Activated CD8-positive, alpha-beta T cell treated with anti-CD3 and anti-CD28 coated beads, Interleukin-2, amount 10 ng/mL, durations not matched to agents 7 days and 5 days (primary cell): ENCODE measurements at regions not wholly inside any gene's neighbourhood (a gene's known extent, or its start where the extent isn't known, plus 50 kb on each side); places are given as distances from the start of the nearest gene placed in this dataset.
"Not testable (repeated sequence)": the region's sequence is repeated elsewhere in the genome, so short reads cannot be mapped to it uniquely, and the experiment has no call there.

Source experiments
- ATAC-seq: fragments of 150-1000 bp; cut with Tn5 transposase; one replicate; pipeline ENCODE4 v1.10.0; 2021; ENCODE audit warnings: moderate library complexity
- CTCF ChIA-PET: fragments of 350-600 bp; sonication (Branson Sonifier 250); formaldehyde crosslinking; loops from one replicate; lab custom pipeline; 2021; ENCODE audit warnings: antibody characterized with exemption; lab: Charles Lee
- POLR2A ChIA-PET: fragments of 350-600 bp; sonication (Branson Sonifier 250); formaldehyde crosslinking; loops from one replicate; lab custom pipeline; 2021; ENCODE audit warnings: antibody characterized with exemption; lab: Charles Lee
- DNase-seq: peaks from one replicate; pipeline ENCODE4 v3.0.0-alpha.2; 2020
- H3K27ac Mint-ChIP-seq: one replicate; pipeline ENCODE4 v1.8.0; 2021; ENCODE audit warnings: mild to moderate bottlenecking, mixed read lengths
- H3K27me3 Mint-ChIP-seq: one replicate; pipeline ENCODE4 v1.8.0; 2021; ENCODE audit warnings: low read depth, mixed read lengths
- H3K36me3 Mint-ChIP-seq: one replicate; pipeline ENCODE4 v1.8.0; 2021; ENCODE audit warnings: low read depth, mixed read lengths
- H3K4me1 Mint-ChIP-seq: one replicate; pipeline ENCODE4 v1.8.0; 2021; ENCODE audit warnings: low read depth, mixed read lengths
- H3K4me3 Mint-ChIP-seq: one replicate; pipeline ENCODE4 v1.8.0; 2021; ENCODE audit warnings: mild to moderate bottlenecking, mixed read lengths
- H3K9me3 Mint-ChIP-seq: one replicate; pipeline ENCODE4 v1.8.0; 2022; ENCODE audit warnings: mixed read lengths; ENCODE audit not compliant: insufficient read depth

DNA sequence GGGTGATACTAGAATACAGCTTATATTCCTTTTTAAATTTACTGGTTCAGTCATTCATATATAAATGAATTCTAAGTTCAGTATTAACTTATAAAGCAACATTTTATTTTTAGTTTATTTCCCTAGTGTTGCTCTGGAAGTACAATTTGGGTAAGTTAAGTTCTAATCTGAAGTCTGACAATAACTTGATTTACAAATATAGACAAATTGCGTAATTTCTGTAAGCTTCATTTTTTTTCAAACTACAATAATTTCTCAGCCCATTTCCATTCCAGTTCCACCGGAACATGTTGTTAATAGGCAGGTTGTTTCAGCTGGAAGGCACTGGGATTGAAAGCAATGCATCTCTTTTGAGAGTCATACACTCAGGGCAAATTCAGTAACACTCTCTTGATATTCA, 2000.7 kb downstream of the OLFM4 start:
- DNase-seq (no peak), ATAC-seq (no peak)
- Mint-ChIP-seq H3K4me3 (no peak overlapping the region), H3K9me3 (peaks cover 12% of the 10 kb centered on the region), H3K27ac (no peak overlapping the region), H3K27me3 (no peaks in the 10 kb centered on the region), H3K4me1 (no peaks in the 10 kb centered on the region), H3K36me3 (no peaks in the 10 kb centered on the region)
- CTCF ChIA-PET: no interaction called here
- POLR2A ChIA-PET: no interaction called here

DNA sequence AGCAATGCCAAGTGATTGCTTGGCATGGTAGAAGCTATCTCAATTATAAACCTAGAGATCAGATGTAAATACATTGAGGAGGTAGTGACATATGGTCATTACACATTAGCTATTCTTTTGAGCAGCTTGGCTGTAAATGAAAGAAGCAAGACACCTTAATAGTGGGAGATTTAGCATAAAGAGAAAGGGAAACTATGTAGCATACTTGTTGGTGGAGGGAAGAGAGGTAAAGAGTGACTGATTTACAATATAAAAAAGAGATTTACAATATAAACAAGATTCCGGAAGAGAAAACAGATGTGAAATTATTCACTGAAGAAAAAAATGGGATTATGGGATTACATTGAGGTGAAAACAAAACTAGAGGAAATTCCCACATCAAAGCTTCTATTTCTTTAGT, 2009.6 kb downstream of the OLFM4 start:
- H3K27ac Mint-ChIP-seq: no peak overlapping the region
- H3K4me3 Mint-ChIP-seq: no peak overlapping the region
- ATAC-seq: no peak
- ChIA-PET POLR2A (interaction anchor here (0.6 kb wide), 1 partner anchor 132 kb away, joined by 3 read pairs; no protein-coding TSS in a partner anchor), CTCF (no interaction called here)
- peaks cover 13% of the 10 kb centered on the region for H3K9me3 Mint-ChIP-seq
- no peaks in the 10 kb centered on the region for H3K27me3 Mint-ChIP-seq
- H3K4me1 Mint-ChIP-seq: no peaks in the 10 kb centered on the region
- DNase-seq: no peak
- H3K36me3 Mint-ChIP-seq: no peaks in the 10 kb centered on the region

GRCh38 chr13:55053891-55054550, 2025.4 kb downstream of the OLFM4 start:
- H3K36me3 Mint-ChIP-seq, DNase-seq, H3K27ac Mint-ChIP-seq, POLR2A ChIA-PET, ATAC-seq, H3K27me3 Mint-ChIP-seq, H3K4me1 Mint-ChIP-seq, H3K4me3 Mint-ChIP-seq, CTCF ChIA-PET: not testable (repeated sequence)
- peaks cover 17% of the 10 kb centered on the region for H3K9me3 Mint-ChIP-seq

GRCh38 chr13:55055666-55056065, 2027.1 kb downstream of the OLFM4 start:
- CTCF ChIA-PET, H3K27me3 Mint-ChIP-seq, H3K4me1 Mint-ChIP-seq, POLR2A ChIA-PET, H3K27ac Mint-ChIP-seq, ATAC-seq, DNase-seq, H3K36me3 Mint-ChIP-seq, H3K4me3 Mint-ChIP-seq: not testable (repeated sequence)
- H3K9me3 Mint-ChIP-seq: peaks cover 17% of the 10 kb centered on the region

DNA sequence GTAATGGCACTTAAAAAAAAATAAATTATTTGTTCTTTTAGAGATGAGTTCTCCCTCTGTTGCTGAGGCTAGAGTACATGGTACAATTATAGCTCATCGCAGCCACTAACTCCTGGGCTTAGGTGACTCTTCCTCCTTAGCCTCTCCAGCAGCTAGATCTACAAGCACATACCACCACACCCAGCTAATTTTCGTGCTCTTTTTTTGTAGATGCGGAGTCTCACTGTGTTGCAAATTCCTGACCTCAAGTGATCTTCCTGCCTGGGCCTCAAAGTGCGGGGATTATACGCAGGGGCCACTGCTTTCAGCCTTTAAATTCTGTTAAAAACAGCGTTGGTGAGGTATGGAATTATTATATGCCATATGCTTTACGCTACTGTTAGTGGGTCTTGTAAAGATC, 2034.0 kb downstream of the OLFM4 start:
- H3K4me3 Mint-ChIP-seq: no peak overlapping the region
- H3K4me1 Mint-ChIP-seq: no peaks in the 10 kb centered on the region
- no peak for ATAC-seq
- H3K9me3 Mint-ChIP-seq: peaks cover 8% of the 10 kb centered on the region
- ChIA-PET CTCF (no interaction called here), POLR2A (no interaction called here)
- H3K36me3 Mint-ChIP-seq: no peaks in the 10 kb centered on the region
- no peak for DNase-seq
- no peaks in the 10 kb centered on the region for H3K27me3 Mint-ChIP-seq
- H3K27ac Mint-ChIP-seq: no peak overlapping the region

- Mint-ChIP-seq H3K36me3 (no peaks in the 10 kb centered on the region), H3K4me1 (no peaks in the 10 kb centered on the region), H3K27me3 (no peaks in the 10 kb centered on the region), H3K9me3 (peaks cover 4% of the 10 kb centered on the region), H3K4me3 (no peak overlapping the region), H3K27ac (no peak overlapping the region)
- CTCF ChIA-PET: no interaction called here
- POLR2A ChIA-PET: no interaction called here
- ATAC-seq (no peak), DNase-seq (no peak)
Measured at GRCh38 chr13:55067946-55068345, 2039.3 kb downstream of the OLFM4 start.

- no peaks in the 10 kb centered on the region for H3K36me3 Mint-ChIP-seq
- H3K27ac Mint-ChIP-seq: no peak overlapping the region
- DNase-seq: no peak
- peaks cover 4% of the 10 kb centered on the region for H3K9me3 Mint-ChIP-seq
- POLR2A ChIA-PET: no interaction called here
- no peaks in the 10 kb centered on the region for H3K4me1 Mint-ChIP-seq
- H3K27me3 Mint-ChIP-seq: no peaks in the 10 kb centered on the region
- no peak overlapping the region for H3K4me3 Mint-ChIP-seq
- CTCF ChIA-PET: no interaction called here
- no peak for ATAC-seq
Measured at GRCh38 chr13:55069746-55070145, 2041.1 kb downstream of the OLFM4 start.

DNA sequence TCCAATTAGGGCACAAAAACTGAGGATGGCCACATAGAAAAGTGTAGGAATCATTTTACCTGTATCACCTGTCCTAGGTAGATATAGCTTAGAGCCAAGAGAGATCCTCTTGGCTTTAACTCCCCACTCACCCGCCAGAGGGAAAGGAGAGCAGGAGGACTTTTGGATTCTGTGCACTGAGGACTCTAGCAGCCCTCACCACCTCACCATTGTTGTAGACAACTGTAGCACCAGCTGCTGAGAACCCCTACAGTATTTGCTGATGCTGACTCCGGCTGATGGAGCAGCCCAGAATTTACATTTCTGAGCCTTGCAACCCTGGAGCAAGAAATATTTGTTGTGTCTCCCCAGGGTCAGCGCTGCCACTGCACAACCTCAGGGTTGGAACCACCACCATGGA, 2044.4 kb downstream of the OLFM4 start:
- no peaks in the 10 kb centered on the region for H3K4me1 Mint-ChIP-seq
- no peaks in the 10 kb centered on the region for H3K36me3 Mint-ChIP-seq
- POLR2A ChIA-PET: no interaction called here
- H3K4me3 Mint-ChIP-seq: no peak overlapping the region
- DNase-seq (no peak), ATAC-seq (no peak)
- H3K27ac Mint-ChIP-seq: no peak overlapping the region
- H3K9me3 Mint-ChIP-seq: no peaks in the 10 kb centered on the region
- H3K27me3 Mint-ChIP-seq: no peaks in the 10 kb centered on the region
- CTCF ChIA-PET: no interaction called here

DNA sequence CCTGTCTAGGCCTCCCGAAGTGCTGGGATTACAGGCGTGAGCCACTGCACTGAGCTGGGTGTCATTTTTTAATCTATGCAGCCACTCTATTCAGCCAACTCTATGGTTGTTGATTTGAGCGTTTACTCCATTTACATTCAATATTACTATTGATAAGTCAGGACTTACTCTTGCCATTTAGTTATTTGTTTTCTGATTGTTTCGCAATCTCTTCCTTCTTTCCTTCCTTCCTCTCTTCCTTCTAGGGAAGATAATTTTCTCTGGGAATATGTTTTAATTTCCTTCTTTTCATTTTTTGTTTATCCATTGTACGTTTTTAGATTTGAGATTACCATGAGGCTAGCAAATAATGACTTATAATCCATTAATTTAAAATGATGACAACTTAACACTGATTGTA, 2056.0 kb downstream of the OLFM4 start:
- ChIA-PET CTCF (no interaction called here), POLR2A (no interaction called here)
- DNase-seq (no peak), ATAC-seq (no peak)
- H3K27ac Mint-ChIP-seq: no peak overlapping the region
- H3K4me1 Mint-ChIP-seq: no peaks in the 10 kb centered on the region
- H3K27me3 Mint-ChIP-seq: no peaks in the 10 kb centered on the region
- H3K9me3 Mint-ChIP-seq: peaks cover 41% of the 10 kb centered on the region
- no peaks in the 10 kb centered on the region for H3K36me3 Mint-ChIP-seq
- H3K4me3 Mint-ChIP-seq: no peak overlapping the region

DNA sequence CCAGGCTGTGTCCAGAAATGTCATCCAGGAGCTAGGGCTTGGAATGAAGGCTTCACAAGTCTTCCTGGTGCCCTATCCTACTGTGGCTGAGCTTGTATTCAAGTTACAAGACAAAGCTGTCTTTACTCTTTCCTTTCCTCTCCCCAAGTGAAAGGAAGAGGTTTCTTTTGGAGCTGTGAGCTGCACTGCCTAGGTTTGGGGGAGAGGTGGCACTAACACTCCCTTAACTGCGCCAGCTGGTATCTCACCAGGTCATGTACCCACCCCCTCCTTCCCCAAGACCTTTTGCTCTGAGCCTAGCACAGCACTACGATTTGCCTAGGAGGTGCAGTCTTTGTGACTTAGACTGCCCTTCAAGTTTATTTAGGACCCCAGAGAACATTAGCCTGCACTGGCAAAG, 2053.6 kb upstream of the PRR20A start:
- POLR2A ChIA-PET: no interaction called here
- Mint-ChIP-seq H3K9me3 (peaks cover 36% of the 10 kb centered on the region), H3K4me1 (no peaks in the 10 kb centered on the region), H3K36me3 (no peaks in the 10 kb centered on the region), H3K4me3 (no peak overlapping the region), H3K27me3 (no peaks in the 10 kb centered on the region), H3K27ac (no peak overlapping the region)
- CTCF ChIA-PET: no interaction called here
- DNase-seq: no peak
- no peak for ATAC-seq

DNA sequence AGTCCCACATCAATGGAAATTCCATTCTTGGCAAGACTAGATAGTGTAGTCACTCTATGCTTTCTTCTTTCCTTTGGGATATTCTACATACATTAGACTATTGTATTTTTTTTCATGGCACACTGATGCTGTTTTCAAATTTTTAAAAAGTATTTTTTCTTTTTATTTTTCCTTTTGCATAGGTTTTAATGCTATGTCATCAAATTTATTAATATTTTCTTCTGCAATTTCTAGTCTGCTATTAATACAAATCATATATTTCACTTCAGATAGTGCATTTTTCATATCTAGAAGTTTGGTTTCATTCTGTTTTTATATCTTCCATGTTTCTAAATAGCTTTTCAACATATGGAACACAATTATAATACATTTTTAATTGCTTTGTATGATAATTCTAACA, 2050.1 kb upstream of the PRR20A start:
- ATAC-seq: no peak
- H3K36me3 Mint-ChIP-seq: no peaks in the 10 kb centered on the region
- no peak for DNase-seq
- no peaks in the 10 kb centered on the region for H3K27me3 Mint-ChIP-seq
- H3K9me3 Mint-ChIP-seq: peaks cover 20% of the 10 kb centered on the region
- H3K4me1 Mint-ChIP-seq: no peaks in the 10 kb centered on the region
- H3K4me3 Mint-ChIP-seq: no peak overlapping the region
- CTCF ChIA-PET: no interaction called here
- POLR2A ChIA-PET: no interaction called here
- H3K27ac Mint-ChIP-seq: no peak overlapping the region

DNA sequence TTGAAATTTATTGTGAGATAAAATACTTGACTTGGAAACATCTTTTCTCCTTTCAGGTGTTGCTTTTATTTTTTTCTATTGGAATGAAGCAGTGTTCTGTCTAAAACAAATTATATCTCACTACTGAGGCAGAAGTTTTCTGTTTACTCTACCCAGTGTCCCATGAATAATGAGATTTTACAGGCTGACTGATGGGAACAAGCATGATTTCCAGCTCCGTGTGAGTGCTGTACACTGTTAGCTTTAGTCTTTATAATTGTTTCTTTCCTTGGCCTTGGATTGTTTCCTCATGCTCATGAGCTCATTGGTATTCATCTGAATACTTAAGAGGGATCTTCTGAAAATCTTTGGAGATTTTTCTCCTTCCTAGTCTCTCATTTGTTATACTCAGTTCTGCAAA, 2049.5 kb upstream of the PRR20A start:
- Mint-ChIP-seq H3K9me3 (peaks cover 16% of the 10 kb centered on the region), H3K4me1 (no peaks in the 10 kb centered on the region), H3K36me3 (no peaks in the 10 kb centered on the region), H3K27ac (no peak overlapping the region), H3K4me3 (no peak overlapping the region), H3K27me3 (no peaks in the 10 kb centered on the region)
- DNase-seq (no peak), ATAC-seq (no peak)
- ChIA-PET CTCF (no interaction called here), POLR2A (no interaction called here)

GRCh38 chr13:55106509-55106908, 2034.2 kb upstream of the PRR20A start:
- POLR2A ChIA-PET: no interaction called here
- no peak for DNase-seq
- no peak for ATAC-seq
- CTCF ChIA-PET: no interaction called here
- no peaks in the 10 kb centered on the region for H3K36me3 Mint-ChIP-seq
- no peaks in the 10 kb centered on the region for H3K27me3 Mint-ChIP-seq
- no peaks in the 10 kb centered on the region for H3K4me1 Mint-ChIP-seq
- H3K27ac Mint-ChIP-seq: no peak overlapping the region
- peaks cover 6% of the 10 kb centered on the region for H3K9me3 Mint-ChIP-seq
- H3K4me3 Mint-ChIP-seq: no peak overlapping the region
